Suprapubic skin (tissue), 4 donors: ENCODE measurements at regions not wholly inside any gene's neighbourhood (a gene's known extent, or its start where the extent isn't known, plus 50 kb on each side); places are given as distances from the start of the nearest gene placed in this dataset.

Source experiments
- DNase-seq, 2 donors: peaks; one replicate each; pipeline ENCODE4 v3.0.0-alpha.2; 2019; ENCODE audit warnings: low spot score in 2 of 2
- H3K27ac ChIP-seq: fragments of 200-600 bp; sonication (generic); one replicate; pipeline ENCODE4 v1.5.1; 2019
- H3K27me3 ChIP-seq: fragments of 200-600 bp; sonication (generic); one replicate; pipeline ENCODE4 v1.5.1; 2019
- H3K36me3 ChIP-seq: fragments of 200-600 bp; sonication (generic); one replicate; pipeline ENCODE4 v1.5.1; 2019
- H3K4me1 ChIP-seq: fragments of 200-600 bp; sonication (generic); one replicate; pipeline ENCODE4 v1.5.1; 2019
- H3K4me3 ChIP-seq: fragments of 200-600 bp; sonication (generic); one replicate; pipeline ENCODE4 v1.5.1; 2019; ENCODE audit warnings: mild to moderate bottlenecking
- H3K9me3 ChIP-seq: fragments of 200-600 bp; sonication (generic); one replicate; pipeline ENCODE4 v1.5.1; 2019
- CTCF ChIP-seq, 2 donors: fragments of 200-600 bp in 1 of 2; fragments of 450-650 bp in 1 of 2; sonication (generic) in 1 of 2; IDR thresholded peaks; one replicate each; pipeline ENCODE4 v1.5.1; 2016 to 2019; ENCODE audit warnings: antibody characterized with exemption in 2 of 2, mild to moderate bottlenecking in 1 of 2, moderate library complexity in 1 of 2
- EP300 ChIP-seq: sonication (generic); formaldehyde crosslinking; IDR thresholded peaks from one replicate; pipeline ENCODE4 v1.6.1; 2017; ENCODE audit warnings: antibody characterized with exemption
- POLR2A ChIP-seq, 2 donors: fragments of 450-650 bp; IDR thresholded peaks; one replicate each; pipeline ENCODE4 v1.6.1; 2017; ENCODE audit warnings: antibody characterized with exemption in 2 of 2, mild to moderate bottlenecking in 2 of 2, moderate library complexity in 2 of 2
- POLR2AphosphoS5 ChIP-seq, 3 donors: sonication (generic); formaldehyde crosslinking; IDR thresholded peaks; one replicate each; pipeline ENCODE4 v1.6.1; 2017; ENCODE audit warnings: antibody characterized with exemption in 3 of 3
- WGBS: methylation state at CpG from one replicate; pipeline ENCODE4 v1.1.5; 2018; 5-methylcytosine and 5-hydroxymethylcytosine counted together

DNA sequence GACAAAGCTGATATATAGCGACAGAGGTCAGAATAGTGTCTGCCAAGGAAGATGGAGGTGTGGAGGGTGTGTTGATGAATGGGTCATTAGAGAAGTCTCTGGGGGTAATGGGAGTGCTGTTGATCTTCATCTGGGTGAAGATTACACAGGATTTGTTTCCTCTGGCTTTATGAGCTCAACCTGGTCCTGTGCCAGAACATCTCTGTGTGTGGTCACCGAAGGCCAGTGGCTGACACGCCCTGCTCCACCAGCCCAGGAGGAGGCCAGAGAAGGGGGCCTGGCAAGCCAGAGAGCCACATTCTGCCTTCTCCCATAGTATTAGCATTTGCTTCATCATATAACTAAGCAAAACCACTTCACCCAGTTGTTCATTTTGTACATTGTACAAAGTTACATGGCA, 121.1 kb downstream of the ZNF621 start:
- no peaks in the 10 kb centered on the region for H3K9me3 ChIP-seq
- 60% methylated on average over 3 of the region's 3 CpGs for WGBS
- H3K4me3 ChIP-seq, result no peak overlapping the region
- no peak for DNase-seq
- H3K36me3 ChIP-seq, result no peaks in the 10 kb centered on the region
- H3K27me3 ChIP-seq, result no peaks in the 10 kb centered on the region
- TF ChIP-seq CTCF (IDR thresholded peaks at IDR 0.05), result no peak
- no peak for TF ChIP-seq EP300
- H3K4me1 ChIP-seq, result no peaks in the 10 kb centered on the region
- H3K27ac ChIP-seq, result no peak overlapping the region

- Histone ChIP-seq H3K27ac (no peak overlapping the region), H3K27me3 (no peaks in the 10 kb centered on the region), H3K36me3 (no peaks in the 10 kb centered on the region), H3K4me3 (no peak overlapping the region), H3K4me1 (no peaks in the 10 kb centered on the region), H3K9me3 (no peaks in the 10 kb centered on the region)
- no peak for TF ChIP-seq POLR2AphosphoS5 (IDR thresholded peaks at IDR 0.05)
- TF ChIP-seq POLR2A (IDR thresholded peaks at IDR 0.05), result no peak
- DNase-seq, result no peak
- WGBS, result 71% methylated on average over 4 of the region's 4 CpGs
Measured at GRCh38 chr3:40649346-40649745, 124.6 kb downstream of the ZNF621 start.

- Histone ChIP-seq H3K4me1 (no peaks in the 10 kb centered on the region), H3K27ac (no peak overlapping the region), H3K36me3 (no peaks in the 10 kb centered on the region), H3K4me3 (no peak overlapping the region), H3K27me3 (no peaks in the 10 kb centered on the region), H3K9me3 (no peaks in the 10 kb centered on the region)
- 88% methylated on average over 5 of the region's 5 CpGs for WGBS
- TF ChIP-seq CTCF (IDR thresholded peaks at IDR 0.05), result no peak
- no peak for TF ChIP-seq EP300
- no peak for TF ChIP-seq POLR2AphosphoS5 (IDR thresholded peaks at IDR 0.05)
- TF ChIP-seq POLR2A (IDR thresholded peaks at IDR 0.05), result no peak
- no peak for DNase-seq
Measured at GRCh38 chr3:40652072-40652471, 127.3 kb downstream of the ZNF621 start.

GRCh38 chr3:40653001-40653400, 128.2 kb downstream of the ZNF621 start:
- TF ChIP-seq EP300 (no peak), CTCF (IDR thresholded peaks at IDR 0.05) (no peak), POLR2A (IDR thresholded peaks at IDR 0.05) (no peak), POLR2AphosphoS5 (IDR thresholded peaks at IDR 0.05) (no peak)

GRCh38 chr3:40653878-40654277, 129.1 kb downstream of the ZNF621 start:
- H3K36me3 ChIP-seq, result no peaks in the 10 kb centered on the region
- no peaks in the 10 kb centered on the region for H3K9me3 ChIP-seq
- no peak for TF ChIP-seq EP300
- no peak for TF ChIP-seq POLR2AphosphoS5 (IDR thresholded peaks at IDR 0.05)
- no peak for TF ChIP-seq CTCF (IDR thresholded peaks at IDR 0.05)
- TF ChIP-seq POLR2A (IDR thresholded peaks at IDR 0.05), result no peak
- WGBS, result 96% methylated on average over 3 of the region's 3 CpGs
- H3K27ac ChIP-seq, result no peak overlapping the region
- H3K4me1 ChIP-seq, result no peaks in the 10 kb centered on the region
- no peak for DNase-seq
- no peaks in the 10 kb centered on the region for H3K27me3 ChIP-seq
- no peak overlapping the region for H3K4me3 ChIP-seq

More at GRCh38 chr3:40653001-40653400, 128.2 kb downstream of the ZNF621 start:
- H3K4me1 ChIP-seq, result no peaks in the 10 kb centered on the region
- no peaks in the 10 kb centered on the region for H3K9me3 ChIP-seq
- no peak for DNase-seq
- H3K27ac ChIP-seq, result no peak overlapping the region
- H3K36me3 ChIP-seq, result no peaks in the 10 kb centered on the region
- H3K4me3 ChIP-seq, result no peak overlapping the region
- H3K27me3 ChIP-seq, result no peaks in the 10 kb centered on the region
- 73% methylated on average over 2 of the region's 2 CpGs for whole genome bisulfite sequencing

DNA sequence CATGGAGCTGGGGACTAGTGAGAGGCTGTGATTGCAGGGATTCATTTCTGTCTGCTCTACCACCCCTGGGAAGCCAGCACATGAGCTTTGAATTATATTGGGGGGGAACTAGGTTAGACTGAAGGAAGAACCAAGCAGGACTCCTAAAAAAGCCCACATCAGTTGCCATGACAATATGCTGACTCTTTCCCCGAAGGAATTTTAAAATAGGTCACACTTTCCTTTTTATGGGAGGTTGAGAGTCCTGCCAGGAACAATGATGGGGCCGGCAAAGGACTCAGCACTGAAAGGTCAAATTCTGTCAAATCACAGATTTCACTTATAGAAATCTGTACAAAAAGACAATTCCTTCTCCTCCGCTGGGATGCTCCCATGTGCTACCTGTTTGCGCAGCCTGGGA, 130.8 kb downstream of the ZNF621 start:
- Histone ChIP-seq H3K36me3 (no peaks in the 10 kb centered on the region), H3K27ac (no peak overlapping the region), H3K4me3 (no peak overlapping the region), H3K4me1 (no peaks in the 10 kb centered on the region), H3K27me3 (no peaks in the 10 kb centered on the region), H3K9me3 (no peaks in the 10 kb centered on the region)
- no peak for DNase-seq
- TF ChIP-seq POLR2A (IDR thresholded peaks at IDR 0.05) (no peak), POLR2AphosphoS5 (IDR thresholded peaks at IDR 0.05) (no peak), EP300 (no peak), CTCF (IDR thresholded peaks at IDR 0.05) (no peak)
- 53% methylated on average over 4 of the region's 4 CpGs for WGBS
